Uterus (tissue), 3 donors: ENCODE measurements at regions not wholly inside any gene's neighbourhood (a gene's known extent, or its start where the extent isn't known, plus 50 kb on each side); places are given as distances from the start of the nearest gene placed in this dataset.

Experiments
- DNase-seq, 2 donors: peaks; one replicate each; pipeline ENCODE4 v3.0.0-alpha.2; 2019 to 2020
- H3K27ac ChIP-seq, 2 donors: fragments of 200-600 bp; sonication (generic); 1 replicate in 1 of 2; 2 replicates in 1 of 2; pipeline ENCODE4 v1.5.1; 2016 to 2018
- H3K27me3 ChIP-seq, 2 donors: fragments of 200-600 bp; sonication (generic); one replicate each; pipeline ENCODE4 v1.5.1; 2018 to 2019; ENCODE audit warnings: control low read depth in 1 of 2
- H3K36me3 ChIP-seq, 2 donors: fragments of 200-600 bp; sonication (generic); one replicate each; pipeline ENCODE4 v1.5.1; 2019; ENCODE audit warnings: control low read depth in 1 of 2
- H3K4me1 ChIP-seq, 2 donors: fragments of 200-600 bp; sonication (generic); one replicate each; pipeline ENCODE4 v1.5.1; 2018 to 2019; ENCODE audit warnings: control low read depth in 1 of 2
- H3K4me3 ChIP-seq, 2 donors: fragments of 200-600 bp; sonication (generic); 1 replicate in 1 of 2; 2 replicates in 1 of 2; pipeline ENCODE4 v1.5.1; 2018 to 2019; ENCODE audit warnings: mild to moderate bottlenecking in 1 of 2
- H3K9me3 ChIP-seq, 2 donors: fragments of 200-600 bp; sonication (generic); one replicate each; pipeline ENCODE4 v1.5.1; 2019; ENCODE audit warnings: control low read depth in 1 of 2
- CTCF ChIP-seq, 4 experiments: fragments of 200-600 bp in 2 of 4; fragments of 450-650 bp in 2 of 4; sonication (generic) in 2 of 4; IDR thresholded peaks; one replicate each; pipeline ENCODE4 v1.5.1; 2016 to 2019; ENCODE audit warnings: antibody characterized with exemption in 4 of 4, mild to moderate bottlenecking in 2 of 4, moderate library complexity in 1 of 4
- POLR2A ChIP-seq, 2 donors: fragments of 450-650 bp; IDR thresholded peaks; one replicate each; pipeline ENCODE4 v1.6.1; 2016; ENCODE audit warnings: antibody characterized with exemption in 2 of 2, mild to moderate bottlenecking in 1 of 2, moderate library complexity in 1 of 2
- intact Hi-C: fragments of 100-400 bp; cut with DNase I; formaldehyde crosslinking; loops from one replicate; pipeline ENCODE4 v1.15.1; 2023; ENCODE audit warnings: low total_unique reads
- donor health status: DM: yes; HTN: yes; CAD: no.

GRCh38 chr2:226333388-226333787 lies 466.2 kb downstream of the IRS1 start:
- DNase-seq, result no peak
- TF ChIP-seq CTCF (IDR thresholded peaks at IDR 0.05) (no peak), POLR2A (IDR thresholded peaks at IDR 0.05) (no peak)
- Histone ChIP-seq H3K27ac (no peak overlapping the region), H3K4me1 (peaks cover 0 to 5% of the 10 kb centered on the region in 2 donors), H3K27me3 (no peaks in the 10 kb centered on the region), H3K9me3 (no peaks in the 10 kb centered on the region), H3K36me3 (no peaks in the 10 kb centered on the region), H3K4me3 (no peak overlapping the region)
- intact Hi-C loops, result no loop called here

- TF ChIP-seq POLR2A (IDR thresholded peaks at IDR 0.05), result no peak
- TF ChIP-seq CTCF (IDR thresholded peaks at IDR 0.05), result no peak
- Histone ChIP-seq H3K4me1 (no peaks in the 10 kb centered on the region), H3K27me3 (no peaks in the 10 kb centered on the region), H3K4me3 (no peak overlapping the region), H3K9me3 (no peaks in the 10 kb centered on the region), H3K36me3 (no peaks in the 10 kb centered on the region), H3K27ac (no peak overlapping the region)
- intact Hi-C loops, result no loop called here
- no peak for DNase-seq
These were observed 469.4 kb downstream of the IRS1 start for GRCh38 chr2:226330206-226330605.

- Histone ChIP-seq H3K36me3 (no peaks in the 10 kb centered on the region), H3K27me3 (no peaks in the 10 kb centered on the region), H3K4me1 (no peaks in the 10 kb centered on the region), H3K27ac (no peak overlapping the region), H3K9me3 (no peaks in the 10 kb centered on the region), H3K4me3 (no peak overlapping the region)
- intact Hi-C loops, result no loop called here
- no peak for DNase-seq
- TF ChIP-seq POLR2A (IDR thresholded peaks at IDR 0.05), result no peak
- no peak for TF ChIP-seq CTCF (IDR thresholded peaks at IDR 0.05)
These were observed 470.4 kb downstream of the IRS1 start for GRCh38 chr2:226329180-226329579.

GRCh38 chr2:226327830-226328229 lies 471.8 kb downstream of the IRS1 start:
- intact Hi-C loops, result no loop called here
- Histone ChIP-seq H3K27me3 (no peaks in the 10 kb centered on the region), H3K27ac (no peak overlapping the region), H3K4me1 (no peaks in the 10 kb centered on the region), H3K9me3 (no peaks in the 10 kb centered on the region), H3K4me3 (no peak overlapping the region), H3K36me3 (peaks cover 0 to 2% of the 10 kb centered on the region in 2 donors)
- no peak for DNase-seq
- no peak for TF ChIP-seq POLR2A (IDR thresholded peaks at IDR 0.05)
- no peak for TF ChIP-seq CTCF (IDR thresholded peaks at IDR 0.05)

GRCh38 chr2:226325526-226325925 lies 474.1 kb downstream of the IRS1 start:
- Histone ChIP-seq H3K36me3 (peaks cover 0 to 2% of the 10 kb centered on the region in 2 donors), H3K4me3 (no peak overlapping the region), H3K9me3 (no peaks in the 10 kb centered on the region), H3K27me3 (no peaks in the 10 kb centered on the region), H3K27ac (no peak overlapping the region), H3K4me1 (no peaks in the 10 kb centered on the region)
- intact Hi-C loops, result no loop called here
- TF ChIP-seq POLR2A (IDR thresholded peaks at IDR 0.05), result no peak
- no peak for TF ChIP-seq CTCF (IDR thresholded peaks at IDR 0.05)
- DNase-seq, result no peak
